ENCODE measurements at regions not wholly inside any gene's neighbourhood (a gene's known extent, or its start where the extent isn't known, plus 50 kb on each side); places are given as distances from the start of the nearest gene placed in this dataset.
A peak's percentile ranks its signal among the peaks of the same experiment; 100 is the strongest.

DNA sequence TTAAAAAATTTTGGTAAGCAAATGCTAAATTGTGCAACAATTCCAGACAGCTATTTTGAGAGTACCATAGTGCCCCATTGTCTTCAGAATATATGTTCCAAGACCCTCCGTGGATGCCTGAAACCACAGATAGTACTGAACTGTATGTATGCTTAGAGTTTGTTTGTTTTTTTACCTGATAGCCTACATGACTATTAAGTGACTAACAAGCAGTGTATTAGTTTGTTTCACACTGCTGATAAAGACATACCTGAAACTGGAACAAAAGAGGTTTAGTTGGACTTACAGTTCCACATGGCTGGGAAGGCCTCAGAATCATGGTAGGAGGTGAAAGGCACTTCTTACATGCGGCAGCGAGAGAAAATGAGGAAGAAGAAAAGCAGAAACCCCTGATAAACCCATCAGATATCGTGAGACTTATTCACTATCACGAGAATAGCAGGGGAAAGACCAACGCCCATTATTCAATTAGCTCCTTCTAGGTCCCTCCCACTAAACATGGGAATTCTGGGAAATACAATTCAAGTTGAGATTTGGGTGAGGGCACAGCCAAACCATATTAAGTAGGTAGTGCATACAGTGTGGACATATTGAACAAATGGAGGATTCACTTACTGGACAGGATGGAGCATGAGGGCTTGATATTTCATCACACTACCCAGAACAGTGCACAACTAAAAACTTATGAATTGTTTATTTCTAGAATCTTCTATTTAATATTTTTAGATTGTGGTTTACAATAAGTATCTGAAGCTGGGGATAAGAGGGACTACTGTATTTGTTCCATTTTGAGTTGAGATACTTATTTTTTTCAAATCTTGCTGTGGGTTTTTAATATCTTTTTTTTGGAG lies 78.5 kb downstream of the LHX9 start (continued):
- TF ChIP-seq, protein P1, sequence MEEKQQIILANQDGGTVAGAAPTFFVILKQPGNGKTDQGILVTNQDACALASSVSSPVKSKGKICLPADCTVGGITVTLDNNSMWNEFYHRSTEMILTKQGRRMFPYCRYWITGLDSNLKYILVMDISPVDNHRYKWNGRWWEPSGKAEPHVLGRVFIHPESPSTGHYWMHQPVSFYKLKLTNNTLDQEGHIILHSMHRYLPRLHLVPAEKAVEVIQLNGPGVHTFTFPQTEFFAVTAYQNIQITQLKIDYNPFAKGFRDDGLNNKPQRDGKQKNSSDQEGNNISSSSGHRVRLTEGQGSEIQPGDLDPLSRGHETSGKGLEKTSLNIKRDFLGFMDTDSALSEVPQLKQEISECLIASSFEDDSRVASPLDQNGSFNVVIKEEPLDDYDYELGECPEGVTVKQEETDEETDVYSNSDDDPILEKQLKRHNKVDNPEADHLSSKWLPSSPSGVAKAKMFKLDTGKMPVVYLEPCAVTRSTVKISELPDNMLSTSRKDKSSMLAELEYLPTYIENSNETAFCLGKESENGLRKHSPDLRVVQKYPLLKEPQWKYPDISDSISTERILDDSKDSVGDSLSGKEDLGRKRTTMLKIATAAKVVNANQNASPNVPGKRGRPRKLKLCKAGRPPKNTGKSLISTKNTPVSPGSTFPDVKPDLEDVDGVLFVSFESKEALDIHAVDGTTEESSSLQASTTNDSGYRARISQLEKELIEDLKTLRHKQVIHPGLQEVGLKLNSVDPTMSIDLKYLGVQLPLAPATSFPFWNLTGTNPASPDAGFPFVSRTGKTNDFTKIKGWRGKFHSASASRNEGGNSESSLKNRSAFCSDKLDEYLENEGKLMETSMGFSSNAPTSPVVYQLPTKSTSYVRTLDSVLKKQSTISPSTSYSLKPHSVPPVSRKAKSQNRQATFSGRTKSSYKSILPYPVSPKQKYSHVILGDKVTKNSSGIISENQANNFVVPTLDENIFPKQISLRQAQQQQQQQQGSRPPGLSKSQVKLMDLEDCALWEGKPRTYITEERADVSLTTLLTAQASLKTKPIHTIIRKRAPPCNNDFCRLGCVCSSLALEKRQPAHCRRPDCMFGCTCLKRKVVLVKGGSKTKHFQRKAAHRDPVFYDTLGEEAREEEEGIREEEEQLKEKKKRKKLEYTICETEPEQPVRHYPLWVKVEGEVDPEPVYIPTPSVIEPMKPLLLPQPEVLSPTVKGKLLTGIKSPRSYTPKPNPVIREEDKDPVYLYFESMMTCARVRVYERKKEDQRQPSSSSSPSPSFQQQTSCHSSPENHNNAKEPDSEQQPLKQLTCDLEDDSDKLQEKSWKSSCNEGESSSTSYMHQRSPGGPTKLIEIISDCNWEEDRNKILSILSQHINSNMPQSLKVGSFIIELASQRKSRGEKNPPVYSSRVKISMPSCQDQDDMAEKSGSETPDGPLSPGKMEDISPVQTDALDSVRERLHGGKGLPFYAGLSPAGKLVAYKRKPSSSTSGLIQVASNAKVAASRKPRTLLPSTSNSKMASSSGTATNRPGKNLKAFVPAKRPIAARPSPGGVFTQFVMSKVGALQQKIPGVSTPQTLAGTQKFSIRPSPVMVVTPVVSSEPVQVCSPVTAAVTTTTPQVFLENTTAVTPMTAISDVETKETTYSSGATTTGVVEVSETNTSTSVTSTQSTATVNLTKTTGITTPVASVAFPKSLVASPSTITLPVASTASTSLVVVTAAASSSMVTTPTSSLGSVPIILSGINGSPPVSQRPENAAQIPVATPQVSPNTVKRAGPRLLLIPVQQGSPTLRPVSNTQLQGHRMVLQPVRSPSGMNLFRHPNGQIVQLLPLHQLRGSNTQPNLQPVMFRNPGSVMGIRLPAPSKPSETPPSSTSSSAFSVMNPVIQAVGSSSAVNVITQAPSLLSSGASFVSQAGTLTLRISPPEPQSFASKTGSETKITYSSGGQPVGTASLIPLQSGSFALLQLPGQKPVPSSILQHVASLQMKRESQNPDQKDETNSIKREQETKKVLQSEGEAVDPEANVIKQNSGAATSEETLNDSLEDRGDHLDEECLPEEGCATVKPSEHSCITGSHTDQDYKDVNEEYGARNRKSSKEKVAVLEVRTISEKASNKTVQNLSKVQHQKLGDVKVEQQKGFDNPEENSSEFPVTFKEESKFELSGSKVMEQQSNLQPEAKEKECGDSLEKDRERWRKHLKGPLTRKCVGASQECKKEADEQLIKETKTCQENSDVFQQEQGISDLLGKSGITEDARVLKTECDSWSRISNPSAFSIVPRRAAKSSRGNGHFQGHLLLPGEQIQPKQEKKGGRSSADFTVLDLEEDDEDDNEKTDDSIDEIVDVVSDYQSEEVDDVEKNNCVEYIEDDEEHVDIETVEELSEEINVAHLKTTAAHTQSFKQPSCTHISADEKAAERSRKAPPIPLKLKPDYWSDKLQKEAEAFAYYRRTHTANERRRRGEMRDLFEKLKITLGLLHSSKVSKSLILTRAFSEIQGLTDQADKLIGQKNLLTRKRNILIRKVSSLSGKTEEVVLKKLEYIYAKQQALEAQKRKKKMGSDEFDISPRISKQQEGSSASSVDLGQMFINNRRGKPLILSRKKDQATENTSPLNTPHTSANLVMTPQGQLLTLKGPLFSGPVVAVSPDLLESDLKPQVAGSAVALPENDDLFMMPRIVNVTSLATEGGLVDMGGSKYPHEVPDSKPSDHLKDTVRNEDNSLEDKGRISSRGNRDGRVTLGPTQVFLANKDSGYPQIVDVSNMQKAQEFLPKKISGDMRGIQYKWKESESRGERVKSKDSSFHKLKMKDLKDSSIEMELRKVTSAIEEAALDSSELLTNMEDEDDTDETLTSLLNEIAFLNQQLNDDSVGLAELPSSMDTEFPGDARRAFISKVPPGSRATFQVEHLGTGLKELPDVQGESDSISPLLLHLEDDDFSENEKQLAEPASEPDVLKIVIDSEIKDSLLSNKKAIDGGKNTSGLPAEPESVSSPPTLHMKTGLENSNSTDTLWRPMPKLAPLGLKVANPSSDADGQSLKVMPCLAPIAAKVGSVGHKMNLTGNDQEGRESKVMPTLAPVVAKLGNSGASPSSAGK (IDR thresholded peaks at IDR 0.05): peak; percentile 71
- TF ChIP-seq PHF8 (IDR thresholded peaks at IDR 0.05; ENCODE audit: borderline replicate concordance, low read length) (peak; percentile 43; the same call in 1 of the 2 replicates), HSF4 (CRISPR knock-in tag; IDR thresholded peaks at IDR 0.05; ENCODE audit: borderline replicate concordance) (no peak), FIP1L1 (IDR thresholded peaks at IDR 0.05; ENCODE audit: low read depth, low read length, poor library complexity, severe bottlenecking) (no peak), KDM5B (IDR thresholded peaks at IDR 0.05; ENCODE audit: insufficient replicate concordance, low read depth, low read length) (peak; percentile 56), ZNF766 (CRISPR knock-in tag; conservative IDR thresholded peaks at IDR 0.05) (peak; percentile 97), ILK (tag; IDR thresholded peaks at IDR 0.05; ENCODE audit: borderline replicate concordance, low read depth) (no peak), MEF2D (tag; conservative IDR thresholded peaks at IDR 0.05; ENCODE audit: low read depth) (no peak), SIN3A (IDR thresholded peaks at IDR 0.05; ENCODE audit: borderline replicate concordance in 2 of 2, control insufficient read depth in 1 of 2, low read depth in 2 of 2, low read length in 2 of 2) (0 out of 4 replicates have a peak, but pooled peaks of 1 of the 2 experiments have one; percentile 14)
- TF ChIP-seq, protein P2, sequence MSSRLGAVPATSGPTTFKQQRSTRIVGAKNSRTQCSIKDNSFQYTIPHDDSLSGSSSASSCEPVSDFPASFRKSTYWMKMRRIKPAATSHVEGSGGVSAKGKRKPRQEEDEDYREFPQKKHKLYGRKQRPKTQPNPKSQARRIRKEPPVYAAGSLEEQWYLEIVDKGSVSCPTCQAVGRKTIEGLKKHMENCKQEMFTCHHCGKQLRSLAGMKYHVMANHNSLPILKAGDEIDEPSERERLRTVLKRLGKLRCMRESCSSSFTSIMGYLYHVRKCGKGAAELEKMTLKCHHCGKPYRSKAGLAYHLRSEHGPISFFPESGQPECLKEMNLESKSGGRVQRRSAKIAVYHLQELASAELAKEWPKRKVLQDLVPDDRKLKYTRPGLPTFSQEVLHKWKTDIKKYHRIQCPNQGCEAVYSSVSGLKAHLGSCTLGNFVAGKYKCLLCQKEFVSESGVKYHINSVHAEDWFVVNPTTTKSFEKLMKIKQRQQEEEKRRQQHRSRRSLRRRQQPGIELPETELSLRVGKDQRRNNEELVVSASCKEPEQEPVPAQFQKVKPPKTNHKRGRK (tag; IDR thresholded peaks at IDR 0.05): no peak
- TF ChIP-seq, protein P3, sequence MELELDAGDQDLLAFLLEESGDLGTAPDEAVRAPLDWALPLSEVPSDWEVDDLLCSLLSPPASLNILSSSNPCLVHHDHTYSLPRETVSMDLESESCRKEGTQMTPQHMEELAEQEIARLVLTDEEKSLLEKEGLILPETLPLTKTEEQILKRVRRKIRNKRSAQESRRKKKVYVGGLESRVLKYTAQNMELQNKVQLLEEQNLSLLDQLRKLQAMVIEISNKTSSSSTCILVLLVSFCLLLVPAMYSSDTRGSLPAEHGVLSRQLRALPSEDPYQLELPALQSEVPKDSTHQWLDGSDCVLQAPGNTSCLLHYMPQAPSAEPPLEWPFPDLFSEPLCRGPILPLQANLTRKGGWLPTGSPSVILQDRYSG (tag; conservative IDR thresholded peaks at IDR 0.05; ENCODE audit: low read depth): no peak

All from K562 (cell line).